HCT116 (cell line): ENCODE measurements at regions not wholly inside any gene's neighbourhood (a gene's known extent, or its start where the extent isn't known, plus 50 kb on each side); places are given as distances from the start of the nearest gene placed in this dataset.
"Not testable (repeated sequence)": the region's sequence is repeated elsewhere in the genome, so short reads cannot be mapped to it uniquely, and the experiment has no call there.

Experiments used
- ATAC-seq: fragments of 200-7000 bp; cut with Tn5 transposase; 2 replicates; pipeline ENCODE4 v1.9.1; 2020; ENCODE audit warnings: mild to moderate bottlenecking, moderate library complexity
- BruUV-seq: library from RNA; stranded (reverse); fragments of 400-500 nt; replicated peaks from 2 replicates; lab custom pipeline; 2021; lab: Mats Ljungman, UMichigan
- CTCF ChIA-PET: fragments of 300-600 bp; sonication (Branson Sonifier 250); formaldehyde crosslinking; loops from one replicate; lab custom pipeline; 2021; ENCODE audit warnings: antibody characterized with exemption; lab: Charles Lee
- POLR2A ChIA-PET: fragments of 300-600, 350-600 bp; sonication (Branson Sonifier 250); formaldehyde crosslinking; loops from one replicate; lab custom pipeline; 2021; ENCODE audit warnings: antibody characterized with exemption; lab: Charles Lee
- RAD21 ChIA-PET, 2 experiments: fragments of 300-600 bp; sonication (Branson Sonifier 250); formaldehyde crosslinking; loops; one replicate each; lab custom pipeline; 2023; ENCODE audit warnings: low total read pairs in 2 of 2; ENCODE audit not compliant: uncharacterized antibody in 2 of 2, unreplicated experiment in 2 of 2, low non-redundant PET in 1 of 2; lab: Charles Lee
- DNase-seq: peaks from one replicate; pipeline ENCODE4 v3.0.0-alpha.2; 2010; ENCODE audit warnings: low read depth, low spot score
- H2AFZ ChIP-seq: fragments of 200-600 bp; shearing (Covaris generic), sonication (generic); 2 replicates; pipeline ENCODE4 v1.6.1; 2017; ENCODE audit warnings: low read depth, mixed run types, mixed read lengths, antibody characterized with exemption, low read length; ENCODE audit not compliant: poor library complexity, severe bottlenecking
- H3K27ac ChIP-seq: 2 replicates; pipeline ENCODE4 v1.5.1; 2012; ENCODE audit warnings: low read depth, low read length
- H3K27me3 ChIP-seq: fragments of 200-600 bp; sonication (generic); 2 replicates; pipeline ENCODE4 v1.6.1; 2016; ENCODE audit warnings: mixed run types, low read length, mixed read lengths; ENCODE audit not compliant: insufficient read depth
- H3K36me3 ChIP-seq, 2 experiments: fragments of 200-500 bp in 1 of 2; fragments of 200-600 bp in 1 of 2; sonication (Bioruptor generic) in 1 of 2; sonication (generic) in 1 of 2; 2 replicates each; pipeline versions ENCODE4 v1.5.1 to v1.6.1; 2014 to 2016; ENCODE audit warnings: low read length in 2 of 2, inconsistent platforms in 1 of 2, mixed read lengths in 1 of 2, mixed run types in 1 of 2; ENCODE audit not compliant: insufficient read depth in 2 of 2, control insufficient read depth in 1 of 2
- H3K4me1 ChIP-seq, 2 experiments: fragments of 200-600 bp in 1 of 2; sonication (generic) in 1 of 2; 2 replicates each; pipeline versions ENCODE4 v1.5.1 to v1.6.1; 2012 to 2017; ENCODE audit warnings: low read length in 2 of 2, inconsistent platforms in 1 of 2, mild to moderate bottlenecking in 1 of 2, mixed read lengths in 1 of 2, mixed run types in 1 of 2, moderate library complexity in 1 of 2; ENCODE audit not compliant: insufficient read depth in 2 of 2, control insufficient read depth in 1 of 2
- H3K4me2 ChIP-seq: fragments of 200-600 bp; sonication (generic); 2 replicates; pipeline ENCODE4 v1.6.1; 2017; ENCODE audit warnings: mixed run types, low read length, mixed read lengths
- H3K4me3 ChIP-seq, 2 experiments: fragments of 200-600 bp in 1 of 2; sonication (generic) in 1 of 2; replicated peaks in 1 of 2; 2 replicates each; pipeline ENCODE4 v1.5.1; 2011 to 2016; ENCODE audit warnings: low read length in 2 of 2, control low read depth in 1 of 2, low read depth in 1 of 2, mild to moderate bottlenecking in 1 of 2, mixed read lengths in 1 of 2, mixed run types in 1 of 2
- H3K79me2 ChIP-seq: fragments of 200-600 bp; sonication (generic); 2 replicates; pipeline ENCODE4 v1.6.1; 2017; ENCODE audit warnings: mild to moderate bottlenecking, mixed run types, low read length, moderate library complexity, mixed read lengths; ENCODE audit not compliant: insufficient read depth
- H3K9ac ChIP-seq: fragments of 200-600 bp; sonication (generic); 2 replicates; pipeline ENCODE4 v1.6.1; 2016; ENCODE audit warnings: low read length, mixed read lengths
- H3K9me2 ChIP-seq: fragments of 200-600 bp; sonication (generic), shearing (Covaris generic); 2 replicates; pipeline ENCODE4 v1.6.1; 2017; ENCODE audit warnings: mixed run types, mild to moderate bottlenecking, moderate library complexity; ENCODE audit not compliant: insufficient read depth
- H3K9me3 ChIP-seq, 2 experiments: fragments of 200-500 bp in 1 of 2; fragments of 200-600 bp in 1 of 2; sonication (Bioruptor generic) in 1 of 2; sonication (generic) in 1 of 2; 2 replicates each; pipeline ENCODE4 v1.6.1; 2014 to 2017; ENCODE audit warnings: low read length in 2 of 2, mixed read lengths in 2 of 2, inconsistent platforms in 1 of 2, low read depth in 1 of 2, mild to moderate bottlenecking in 1 of 2, mixed run types in 1 of 2, moderate library complexity in 1 of 2; ENCODE audit not compliant: control insufficient read depth in 1 of 2, insufficient read depth in 1 of 2
- H4K20me1 ChIP-seq: fragments of 200-600 bp; sonication (generic), shearing (Covaris generic); 2 replicates; pipeline ENCODE4 v1.6.1; 2017; ENCODE audit warnings: mixed run types, mild to moderate bottlenecking, moderate library complexity; ENCODE audit not compliant: insufficient read depth
- CBX3 ChIP-seq: IDR thresholded peaks from 2 replicates; pipeline ENCODE4 v1.6.1; 2012; ENCODE audit warnings: low read depth
- EGR1 ChIP-seq: IDR thresholded peaks from 2 replicates; pipeline ENCODE4 v1.6.1; 2012; ENCODE audit warnings: low read depth
- ELF1 ChIP-seq: IDR thresholded peaks from 2 replicates; pipeline ENCODE4 v1.6.1; 2012; ENCODE audit warnings: low read depth, borderline replicate concordance
- EZH2 ChIP-seq: fragments of 200-600 bp; sonication (generic); IDR thresholded peaks from 2 replicates; pipeline ENCODE4 v1.6.1; 2017; ENCODE audit warnings: antibody characterized with exemption, mixed run types
- FOSL1 ChIP-seq: IDR thresholded peaks from 2 replicates; pipeline ENCODE4 v1.6.1; 2012; ENCODE audit warnings: low read depth
- JUND ChIP-seq: IDR thresholded peaks from 2 replicates; pipeline ENCODE4 v1.6.1; 2012
- RAD21 ChIP-seq: IDR thresholded peaks from 2 replicates; pipeline ENCODE4 v1.6.1; 2012; ENCODE audit warnings: low read depth, mild to moderate bottlenecking
- SIN3A ChIP-seq: IDR thresholded peaks from 2 replicates; pipeline ENCODE4 v1.6.1; 2012; ENCODE audit warnings: low read depth
- SP1 ChIP-seq: IDR thresholded peaks from 2 replicates; pipeline ENCODE4 v1.6.1; 2012; ENCODE audit warnings: low read depth
- SRF ChIP-seq: IDR thresholded peaks from 2 replicates; pipeline ENCODE4 v1.6.1; 2012; ENCODE audit warnings: low read depth
- TCF7L2 ChIP-seq: IDR thresholded peaks from 2 replicates; pipeline ENCODE4 v1.7.0; 2011; ENCODE audit warnings: borderline replicate concordance, inconsistent platforms; ENCODE audit not compliant: insufficient read depth, insufficient read length; ENCODE audit errors: extremely low read depth
- YY1 ChIP-seq: IDR thresholded peaks from 2 replicates; pipeline ENCODE4 v1.6.1; 2011; ENCODE audit warnings: low read length, low read depth, moderate library complexity, mild to moderate bottlenecking; ENCODE audit not compliant: insufficient replicate concordance; ENCODE audit errors: extremely low read depth
- ZFX ChIP-seq: fragments of 450-650 bp; IDR thresholded peaks from 2 replicates; pipeline ENCODE4 v1.6.1; 2017
- ZNF274 ChIP-seq: fragments of 200-500 bp; sonication (Bioruptor generic); IDR thresholded peaks from 2 replicates; pipeline ENCODE4 v1.6.1; 2014; ENCODE audit warnings: mild to moderate bottlenecking, low read depth, low read length, inconsistent platforms
- intact Hi-C: fragments of 100-400 bp; cut with micrococcal nuclease; formaldehyde crosslinking; loops from 2 replicates; pipeline ENCODE4 v1.10.0; 2022
- TF ChIP-seq, protein P1 (sequence below): IDR thresholded peaks from 2 replicates; pipeline ENCODE4 v1.6.1; 2012
- TF ChIP-seq, protein P2 (sequence below): IDR thresholded peaks from 2 replicates; pipeline ENCODE4 v1.6.1; 2012; ENCODE audit warnings: low read depth

- BruUV-seq, H3K4me2 ChIP-seq, H3K4me1 ChIP-seq, H3K79me2 ChIP-seq, intact Hi-C loops, H3K9me2 ChIP-seq, H4K20me1 ChIP-seq, RAD21 ChIA-PET, ATAC-seq, H3K4me3 ChIP-seq, CTCF ChIA-PET, H3K27ac ChIP-seq, H3K9me3 ChIP-seq, H2AFZ ChIP-seq, H3K9ac ChIP-seq, H3K27me3 ChIP-seq, H3K36me3 ChIP-seq, DNase-seq, POLR2A ChIA-PET: not testable (repeated sequence)
Measured at GRCh38 chr7:155932324-155932723, 120.1 kb upstream of the SHH start.

DNA sequence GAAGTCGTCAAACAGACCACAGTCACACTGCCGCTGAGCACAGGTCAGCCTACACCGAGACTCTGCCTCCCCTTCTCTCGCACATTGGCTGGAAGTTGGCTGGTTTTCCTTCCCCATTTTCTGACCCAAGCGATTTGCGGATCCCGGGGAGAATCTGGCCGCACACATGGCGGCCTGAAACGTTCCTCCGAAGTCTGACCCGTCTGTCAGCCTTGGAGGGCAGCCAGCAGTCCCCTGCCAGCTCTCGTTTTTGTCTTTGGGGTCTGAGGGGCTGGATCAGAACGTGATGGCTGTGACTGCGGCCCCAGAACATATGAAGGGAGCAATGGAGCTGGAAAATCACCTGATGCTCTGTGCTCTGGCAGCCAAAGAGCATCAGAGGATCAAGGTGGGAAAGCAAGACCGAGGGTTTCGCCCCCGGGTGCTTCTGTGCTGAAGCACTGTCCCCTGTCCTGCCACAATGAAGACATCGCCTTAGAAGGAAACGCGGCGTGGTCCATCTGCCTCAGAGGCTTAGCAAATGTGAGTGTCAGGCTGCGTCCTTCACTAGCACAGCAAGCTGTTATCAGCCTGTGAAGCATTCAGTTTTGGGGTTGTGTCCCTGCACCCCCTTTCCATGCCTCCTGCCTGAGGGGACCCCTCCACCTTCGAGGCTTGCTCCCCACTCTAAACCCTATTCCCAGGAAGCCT, 119.3 kb upstream of the SHH start:
- DNase-seq = no peak
- POLR2A ChIA-PET = no interaction called here
- H2AFZ ChIP-seq = no peak overlapping the region
- intact Hi-C loops = no loop called here
- H3K27ac ChIP-seq = no peak overlapping the region
- TF ChIP-seq, protein P1, sequence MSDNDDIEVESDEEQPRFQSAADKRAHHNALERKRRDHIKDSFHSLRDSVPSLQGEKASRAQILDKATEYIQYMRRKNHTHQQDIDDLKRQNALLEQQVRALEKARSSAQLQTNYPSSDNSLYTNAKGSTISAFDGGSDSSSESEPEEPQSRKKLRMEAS = no peak
- TF ChIP-seq FOSL1 = no peak
- TF ChIP-seq, protein P2, sequence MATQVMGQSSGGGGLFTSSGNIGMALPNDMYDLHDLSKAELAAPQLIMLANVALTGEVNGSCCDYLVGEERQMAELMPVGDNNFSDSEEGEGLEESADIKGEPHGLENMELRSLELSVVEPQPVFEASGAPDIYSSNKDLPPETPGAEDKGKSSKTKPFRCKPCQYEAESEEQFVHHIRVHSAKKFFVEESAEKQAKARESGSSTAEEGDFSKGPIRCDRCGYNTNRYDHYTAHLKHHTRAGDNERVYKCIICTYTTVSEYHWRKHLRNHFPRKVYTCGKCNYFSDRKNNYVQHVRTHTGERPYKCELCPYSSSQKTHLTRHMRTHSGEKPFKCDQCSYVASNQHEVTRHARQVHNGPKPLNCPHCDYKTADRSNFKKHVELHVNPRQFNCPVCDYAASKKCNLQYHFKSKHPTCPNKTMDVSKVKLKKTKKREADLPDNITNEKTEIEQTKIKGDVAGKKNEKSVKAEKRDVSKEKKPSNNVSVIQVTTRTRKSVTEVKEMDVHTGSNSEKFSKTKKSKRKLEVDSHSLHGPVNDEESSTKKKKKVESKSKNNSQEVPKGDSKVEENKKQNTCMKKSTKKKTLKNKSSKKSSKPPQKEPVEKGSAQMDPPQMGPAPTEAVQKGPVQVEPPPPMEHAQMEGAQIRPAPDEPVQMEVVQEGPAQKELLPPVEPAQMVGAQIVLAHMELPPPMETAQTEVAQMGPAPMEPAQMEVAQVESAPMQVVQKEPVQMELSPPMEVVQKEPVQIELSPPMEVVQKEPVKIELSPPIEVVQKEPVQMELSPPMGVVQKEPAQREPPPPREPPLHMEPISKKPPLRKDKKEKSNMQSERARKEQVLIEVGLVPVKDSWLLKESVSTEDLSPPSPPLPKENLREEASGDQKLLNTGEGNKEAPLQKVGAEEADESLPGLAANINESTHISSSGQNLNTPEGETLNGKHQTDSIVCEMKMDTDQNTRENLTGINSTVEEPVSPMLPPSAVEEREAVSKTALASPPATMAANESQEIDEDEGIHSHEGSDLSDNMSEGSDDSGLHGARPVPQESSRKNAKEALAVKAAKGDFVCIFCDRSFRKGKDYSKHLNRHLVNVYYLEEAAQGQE = no peak
- no peak for TF ChIP-seq SRF
- no peak for TF ChIP-seq CBX3
- TF ChIP-seq TCF7L2 = no peak
- TF ChIP-seq JUND = no peak
- no peak for TF ChIP-seq YY1
- TF ChIP-seq ZNF274 = no peak
- no peak for TF ChIP-seq RAD21
- no peak for TF ChIP-seq EGR1
- no peak for TF ChIP-seq ELF1
- TF ChIP-seq EZH2 = no peak
- no peak for TF ChIP-seq SIN3A
- TF ChIP-seq ZFX = no peak
- no peak for TF ChIP-seq SP1
- TF ChIP-seq, all 23 proteins: peak for 0
- H3K9me3 ChIP-seq = no peaks in the 10 kb centered on the region
- CTCF ChIA-PET = no interaction called here
- no peak overlapping the region for H3K4me2 ChIP-seq
- no TSS peak for BruUV-seq
- no peaks in the 10 kb centered on the region for H3K36me3 ChIP-seq
- no peak overlapping the region for H3K9ac ChIP-seq
- no peaks in the 10 kb centered on the region for H3K4me1 ChIP-seq
- RAD21 ChIA-PET = no interaction called here
- H4K20me1 ChIP-seq = no peaks in the 10 kb centered on the region
- no peak for ATAC-seq
- no peaks in the 10 kb centered on the region for H3K79me2 ChIP-seq
- H3K9me2 ChIP-seq = no peaks in the 10 kb centered on the region
- no peaks in the 10 kb centered on the region for H3K27me3 ChIP-seq
- H3K4me3 ChIP-seq = no peak overlapping the region
